Fibroblast of lung (primary cell): ENCODE measurements at regions not wholly inside any gene's neighbourhood (a gene's known extent, or its start where the extent isn't known, plus 50 kb on each side); places are given as distances from the start of the nearest gene placed in this dataset.

ENCODE experiments used
- DNase-seq, 2 donors: peaks; one replicate each; pipeline versions ENCODE4 v3.0.0 to v3.0.0-alpha.2; 2010; ENCODE audit warnings: low read depth in 2 of 2
- H2AFZ ChIP-seq: 2 replicates; pipeline ENCODE4 v1.5.1; 2012; ENCODE audit warnings: low read length, control low read depth, inconsistent platforms
- H3K27ac ChIP-seq: 2 replicates; pipeline ENCODE4 v1.5.1; 2011; ENCODE audit warnings: low read length, control low read depth; ENCODE audit not compliant: insufficient read depth
- H3K27me3 ChIP-seq: 2 replicates; pipeline ENCODE4 v1.5.1; 2011; ENCODE audit warnings: mild to moderate bottlenecking, low read length; ENCODE audit not compliant: control insufficient read depth, insufficient read depth
- H3K36me3 ChIP-seq: 2 replicates; pipeline ENCODE4 v1.5.1; 2011; ENCODE audit warnings: low read length; ENCODE audit not compliant: control insufficient read depth, insufficient read depth
- H3K4me1 ChIP-seq: 2 replicates; pipeline ENCODE4 v1.5.1; 2011; ENCODE audit warnings: low read length; ENCODE audit not compliant: control insufficient read depth, insufficient read depth; ENCODE audit errors: extremely low read depth
- H3K4me2 ChIP-seq: 2 replicates; pipeline ENCODE4 v1.5.1; 2011; ENCODE audit warnings: low read length, control low read depth; ENCODE audit not compliant: insufficient read depth; ENCODE audit errors: extremely low read depth
- H3K4me3 ChIP-seq, 4 experiments: fragments of 200-600 bp in 1 of 4; sonication (generic) in 1 of 4; replicated peaks in 1 of 4; 2 replicates each; pipeline ENCODE4 v1.5.1; 2011 to 2016; ENCODE audit warnings: low read length in 4 of 4, low read depth in 3 of 4, mild to moderate bottlenecking in 3 of 4, control low read depth in 2 of 4, inconsistent platforms in 1 of 4, mixed read lengths in 1 of 4; ENCODE audit not compliant: insufficient read depth in 1 of 4; ENCODE audit errors: control extremely low read depth in 1 of 4
- H3K79me2 ChIP-seq: 2 replicates; pipeline ENCODE4 v1.5.1; 2012; ENCODE audit warnings: mild to moderate bottlenecking, low read length, inconsistent platforms; ENCODE audit not compliant: control insufficient read depth, insufficient read depth
- H3K9ac ChIP-seq: 2 replicates; pipeline ENCODE4 v1.5.1; 2011; ENCODE audit warnings: mild to moderate bottlenecking, low read length, control low read depth; ENCODE audit not compliant: insufficient read depth
- H3K9me3 ChIP-seq: 2 replicates; pipeline ENCODE4 v1.5.1; 2012; ENCODE audit warnings: low read depth, low read length; ENCODE audit not compliant: control insufficient read depth, insufficient read depth
- H4K20me1 ChIP-seq: 2 replicates; pipeline ENCODE4 v1.5.1; 2011; ENCODE audit warnings: low read length; ENCODE audit not compliant: control insufficient read depth, insufficient read depth; ENCODE audit errors: extremely low read depth
- CTCF ChIP-seq, 2 donors: IDR thresholded peaks in 1 of 2; conservative IDR thresholded peaks in 1 of 2; 1 replicate in 1 of 2; 2 replicates in 1 of 2; pipeline ENCODE4 v1.5.1; 2011 to 2012; ENCODE audit warnings: low read length in 2 of 2, control low read depth in 1 of 2, inconsistent platforms in 1 of 2, low read depth in 1 of 2, mild to moderate bottlenecking in 1 of 2
- EZH2 ChIP-seq: IDR thresholded peaks from 2 replicates; pipeline ENCODE4 v1.5.1; 2012; ENCODE audit warnings: low read length, control low read depth, mild to moderate bottlenecking; ENCODE audit errors: missing control alignments

GRCh38 chr1:73162564-73162963, 880.2 kb upstream of the NEGR1 start:
- no peak overlapping the region for H3K4me3 ChIP-seq
- H3K79me2 ChIP-seq: no peaks in the 10 kb centered on the region
- no peak overlapping the region for H3K9ac ChIP-seq

GRCh38 chr1:73161418-73161817, 879.1 kb upstream of the NEGR1 start:
- H3K4me3 ChIP-seq: no peak overlapping the region
- H3K79me2 ChIP-seq: no peaks in the 10 kb centered on the region
- no peak overlapping the region for H3K4me2 ChIP-seq
- no peaks in the 10 kb centered on the region for H3K27me3 ChIP-seq
- no peaks in the 10 kb centered on the region for H4K20me1 ChIP-seq
- peak in 1 of 2 donors; percentile 0 for DNase-seq
- no peaks in the 10 kb centered on the region for H3K9me3 ChIP-seq
- no peak overlapping the region for H3K9ac ChIP-seq
- no peak overlapping the region for H3K27ac ChIP-seq
- TF ChIP-seq CTCF (conservative IDR thresholded peaks at IDR 0.05 in 1 of 2, IDR thresholded peaks at IDR 0.05 in 1 of 2; ENCODE audit: low read depth in 1 of 2, low read length in 2 of 2) (no peak), EZH2 (no peak)
- no peaks in the 10 kb centered on the region for H3K4me1 ChIP-seq
- no peaks in the 10 kb centered on the region for H3K36me3 ChIP-seq
- no peak overlapping the region for H2AFZ ChIP-seq

More at GRCh38 chr1:73162564-73162963, 880.2 kb upstream of the NEGR1 start:
- no peak overlapping the region for H3K4me2 ChIP-seq
- no peak overlapping the region for H2AFZ ChIP-seq
- no peaks in the 10 kb centered on the region for H3K4me1 ChIP-seq
- no peak overlapping the region for H3K27ac ChIP-seq
- H4K20me1 ChIP-seq: no peaks in the 10 kb centered on the region
- H3K9me3 ChIP-seq: no peaks in the 10 kb centered on the region
- no peaks in the 10 kb centered on the region for H3K36me3 ChIP-seq
- TF ChIP-seq EZH2: no peak
- no peak for TF ChIP-seq CTCF (conservative IDR thresholded peaks at IDR 0.05 in 1 of 2, IDR thresholded peaks at IDR 0.05 in 1 of 2; ENCODE audit: low read depth in 1 of 2, low read length in 2 of 2)
- DNase-seq: peak in 1 of 2 donors; percentile 10
- H3K27me3 ChIP-seq: no peaks in the 10 kb centered on the region

- Histone ChIP-seq H3K9ac (no peak overlapping the region), H3K27ac (no peak overlapping the region), H3K4me1 (no peaks in the 10 kb centered on the region), H2AFZ (no peak overlapping the region), H3K9me3 (no peaks in the 10 kb centered on the region), H3K79me2 (no peaks in the 10 kb centered on the region), H3K27me3 (no peaks in the 10 kb centered on the region), H4K20me1 (no peaks in the 10 kb centered on the region), H3K4me2 (no peak overlapping the region), H3K36me3 (no peaks in the 10 kb centered on the region), H3K4me3 (no peak overlapping the region)
- TF ChIP-seq EZH2: no peak
- no peak for TF ChIP-seq CTCF (conservative IDR thresholded peaks at IDR 0.05 in 1 of 2, IDR thresholded peaks at IDR 0.05 in 1 of 2; ENCODE audit: low read depth in 1 of 2, low read length in 2 of 2)
- DNase-seq: no peak
These were observed 878.4 kb upstream of the NEGR1 start for GRCh38 chr1:73160759-73161158.
